Stimulated activated CD4-positive, alpha-beta T cell treated with anti-CD3 and anti-CD28 coated beads, Interleukin-1b, Interleukin-23, amount 100 ng/mL, for 4 hours (primary cell): ENCODE measurements at regions not wholly inside any gene's neighbourhood (a gene's known extent, or its start where the extent isn't known, plus 50 kb on each side); places are given as distances from the start of the nearest gene placed in this dataset.

Source experiments
- DNase-seq, 2 donors: peaks; one replicate each; pipeline ENCODE4 v3.0.0-alpha.2; 2020; ENCODE audit warnings: low read depth in 2 of 2

DNA sequence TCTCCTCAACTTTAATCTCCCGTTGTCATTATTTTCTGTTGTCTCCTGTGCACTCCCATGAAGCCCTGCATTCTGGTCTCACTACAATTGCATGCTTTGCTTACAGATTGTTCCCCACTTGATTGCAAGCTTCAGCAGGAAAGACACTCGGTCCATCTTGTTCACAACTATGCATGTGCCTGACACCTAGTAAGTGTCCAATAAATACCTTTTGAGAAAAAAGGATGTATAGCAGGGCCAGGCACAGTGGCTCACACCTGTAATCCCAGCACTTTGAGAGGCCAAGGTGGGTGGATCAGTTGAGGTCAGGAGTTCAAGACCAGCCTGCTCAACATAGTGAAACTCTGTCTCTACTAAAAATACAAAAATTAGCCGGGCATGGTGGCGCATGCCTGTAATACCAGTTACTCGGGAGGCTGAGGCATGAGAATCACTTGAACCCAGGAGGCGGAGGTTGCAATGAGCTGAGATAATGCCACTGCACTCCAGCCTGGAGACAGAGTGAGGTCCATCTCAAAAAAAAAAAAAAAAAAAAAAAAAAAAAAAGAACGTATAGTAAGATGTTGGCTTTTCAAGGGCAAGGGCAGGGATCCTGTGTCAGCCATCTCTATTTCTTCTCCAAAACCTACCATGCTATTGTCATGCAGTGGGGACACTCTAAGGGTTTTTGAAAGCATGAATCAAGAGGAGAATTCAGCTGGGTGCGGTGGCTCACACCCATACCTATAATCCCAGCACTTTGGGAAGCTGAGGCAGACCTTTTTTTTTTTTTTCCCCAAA lies 338.3 kb downstream of the MYCN start:
- no peak for DNase-seq

DNA sequence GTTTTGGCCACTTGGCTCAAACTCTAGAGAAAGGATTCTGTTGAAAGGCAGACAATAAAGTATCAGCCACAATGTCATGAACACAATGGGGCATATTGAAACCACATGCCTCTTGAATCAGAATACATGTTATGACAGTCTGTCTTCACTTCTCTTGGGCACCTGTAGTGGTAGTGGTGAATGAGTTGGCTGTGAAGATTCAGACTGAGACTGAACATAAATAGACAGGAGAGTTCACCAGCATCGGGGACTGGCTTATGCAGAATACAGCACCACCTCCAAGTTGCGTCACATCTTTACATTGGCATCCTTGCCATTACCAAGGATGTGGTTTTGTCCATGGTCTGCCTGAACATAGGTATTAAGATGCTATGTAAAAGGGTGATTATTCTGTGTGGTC lies 336.8 kb downstream of the MYCN start:
- DNase-seq, result no peak

DNA sequence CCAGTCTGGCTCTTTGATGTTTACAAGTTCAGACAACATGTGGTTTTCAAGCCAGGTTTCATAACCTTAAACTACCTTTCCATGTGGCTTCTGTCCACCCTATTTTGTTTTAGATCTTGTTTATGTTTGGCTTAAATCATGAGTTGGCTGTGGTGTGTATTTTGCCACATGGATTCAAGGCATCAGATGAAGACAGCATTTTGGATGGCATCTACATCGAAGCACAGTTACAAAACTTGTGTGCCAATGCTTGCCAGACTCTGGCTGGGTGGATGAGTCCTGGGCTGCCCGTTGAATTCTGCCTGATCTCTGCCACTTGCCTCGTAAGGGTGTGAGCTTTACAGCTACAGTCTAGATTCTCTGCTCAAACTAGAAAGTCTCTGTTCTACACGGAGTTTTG lies 335.3 kb downstream of the MYCN start:
- DNase-seq, result no peak

DNA sequence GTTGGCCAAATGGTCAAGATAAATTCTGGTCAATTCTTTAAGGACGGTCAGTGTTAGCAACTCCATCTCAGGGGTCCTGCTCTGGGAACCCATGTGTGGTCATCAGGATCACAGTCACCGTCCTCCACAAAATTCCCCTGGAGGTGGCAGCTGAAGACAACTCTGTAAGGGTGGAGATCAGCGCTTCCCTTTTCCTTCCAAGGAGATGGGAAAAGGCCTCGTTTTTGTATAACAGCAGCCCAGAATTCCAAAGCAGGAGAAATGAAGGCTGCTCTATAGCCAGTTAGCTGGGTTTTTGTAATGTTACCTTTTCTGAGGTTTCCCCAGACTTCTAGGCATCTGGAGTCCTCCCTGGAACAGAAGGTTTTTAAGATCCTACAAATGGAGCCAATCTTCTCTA lies 334.8 kb downstream of the MYCN start:
- DNase-seq, result no peak

DNA sequence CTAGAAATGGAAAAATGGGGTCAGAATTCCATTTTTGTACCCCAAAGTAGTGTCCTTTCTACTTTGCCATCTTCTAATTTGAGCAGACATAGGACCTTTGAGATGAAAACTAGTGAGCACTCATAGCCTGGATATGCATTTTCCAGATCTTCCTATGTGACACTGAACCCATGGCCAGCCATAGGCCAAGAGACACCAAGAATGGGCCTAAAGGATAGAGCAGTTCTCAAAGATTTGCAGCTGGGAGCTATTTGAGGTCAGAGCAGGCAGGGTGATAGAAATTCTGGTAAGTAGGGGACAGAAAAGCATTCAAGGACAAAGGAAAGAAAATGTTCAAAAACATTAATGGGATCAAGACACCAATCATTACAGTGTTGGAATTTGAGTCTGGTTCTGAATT lies 332.8 kb downstream of the MYCN start:
- DNase-seq, result no peak

DNA sequence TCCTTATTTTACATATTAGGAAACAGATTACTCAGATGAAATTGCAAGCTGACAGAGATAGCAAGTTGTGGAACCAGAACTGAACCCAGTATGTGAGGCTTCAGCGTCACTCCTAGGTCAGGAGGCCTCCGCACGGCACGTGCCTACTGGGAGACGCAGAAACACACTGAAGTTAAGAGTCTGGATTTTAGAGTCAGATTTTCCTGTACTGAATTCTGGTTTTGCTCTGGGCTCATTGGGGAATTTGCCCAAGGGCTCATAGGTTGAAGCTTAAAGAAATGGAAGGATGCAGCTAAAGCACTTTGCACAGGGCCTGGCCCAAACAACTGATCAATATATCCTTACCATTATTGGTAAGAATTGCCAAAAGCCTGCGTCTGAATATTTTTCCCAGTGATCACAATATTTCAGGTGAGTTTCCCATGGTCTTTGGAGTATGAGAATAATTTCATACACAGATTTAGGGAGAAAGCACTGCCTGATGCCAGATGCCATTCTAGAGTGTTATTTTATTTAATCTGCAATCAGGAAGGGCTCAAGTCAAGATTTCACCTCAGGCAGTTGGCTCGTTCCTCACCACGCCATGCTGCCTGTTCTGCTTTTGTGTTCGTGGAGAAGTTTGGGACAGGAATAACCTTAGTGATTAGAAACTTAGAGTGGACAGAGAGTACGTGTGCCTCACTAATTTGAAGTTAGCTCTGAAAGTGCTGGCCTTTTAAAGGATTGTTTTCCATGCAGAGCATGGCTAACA lies 331.9 kb downstream of the MYCN start:
- DNase-seq, result no peak

DNA sequence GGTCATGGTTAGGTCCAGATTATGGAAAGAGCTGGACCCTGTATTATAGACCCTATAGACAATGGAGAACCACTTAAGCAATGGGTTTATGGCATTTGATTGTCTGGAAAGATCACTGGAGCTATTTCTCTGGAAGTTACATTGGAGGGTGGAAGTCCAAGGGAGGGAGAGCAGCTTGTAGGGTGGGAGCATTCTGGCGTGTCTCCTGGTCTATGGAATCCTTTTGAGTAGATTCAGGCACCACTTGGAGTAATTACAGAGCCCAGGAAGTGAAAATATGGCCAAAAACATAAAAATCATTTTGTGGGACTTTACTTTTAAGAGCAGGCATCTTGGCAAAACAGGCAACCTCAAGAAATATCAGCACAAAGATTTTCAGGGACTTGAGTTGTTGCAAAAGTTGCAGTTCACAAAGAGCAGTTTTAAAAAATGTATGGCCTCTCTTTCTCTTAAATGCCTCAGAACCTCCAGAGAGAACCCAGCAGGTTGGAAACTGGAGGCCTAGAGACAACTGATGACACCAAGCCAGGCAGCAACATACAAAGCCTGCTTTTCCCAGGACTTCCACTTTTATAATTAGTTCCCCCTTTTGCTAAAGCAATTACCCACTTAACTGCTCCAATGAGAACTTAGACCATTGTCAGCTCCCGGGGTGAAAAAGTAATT lies 331.0 kb downstream of the MYCN start:
- DNase-seq, result no peak

DNA sequence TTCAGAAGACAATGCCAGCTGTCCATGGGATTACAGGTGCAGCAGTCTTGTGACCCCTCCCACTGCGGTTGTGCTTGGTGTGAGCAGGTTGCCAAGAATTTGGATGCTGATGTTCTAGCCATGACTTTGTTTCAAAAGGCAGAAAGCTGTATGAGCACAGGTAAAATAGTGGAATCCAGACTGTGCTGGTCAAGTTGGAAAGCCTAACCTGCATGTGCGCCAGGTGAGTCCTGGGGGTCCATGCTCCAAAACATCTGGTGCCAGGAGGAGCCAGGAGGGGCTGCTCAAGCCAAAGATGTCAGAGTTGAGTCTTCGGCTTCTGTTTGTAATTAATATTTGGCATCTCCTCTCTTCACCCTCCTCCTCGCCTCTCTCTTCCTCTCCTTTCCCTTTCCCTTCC lies 330.1 kb downstream of the MYCN start:
- no peak for DNase-seq

DNA sequence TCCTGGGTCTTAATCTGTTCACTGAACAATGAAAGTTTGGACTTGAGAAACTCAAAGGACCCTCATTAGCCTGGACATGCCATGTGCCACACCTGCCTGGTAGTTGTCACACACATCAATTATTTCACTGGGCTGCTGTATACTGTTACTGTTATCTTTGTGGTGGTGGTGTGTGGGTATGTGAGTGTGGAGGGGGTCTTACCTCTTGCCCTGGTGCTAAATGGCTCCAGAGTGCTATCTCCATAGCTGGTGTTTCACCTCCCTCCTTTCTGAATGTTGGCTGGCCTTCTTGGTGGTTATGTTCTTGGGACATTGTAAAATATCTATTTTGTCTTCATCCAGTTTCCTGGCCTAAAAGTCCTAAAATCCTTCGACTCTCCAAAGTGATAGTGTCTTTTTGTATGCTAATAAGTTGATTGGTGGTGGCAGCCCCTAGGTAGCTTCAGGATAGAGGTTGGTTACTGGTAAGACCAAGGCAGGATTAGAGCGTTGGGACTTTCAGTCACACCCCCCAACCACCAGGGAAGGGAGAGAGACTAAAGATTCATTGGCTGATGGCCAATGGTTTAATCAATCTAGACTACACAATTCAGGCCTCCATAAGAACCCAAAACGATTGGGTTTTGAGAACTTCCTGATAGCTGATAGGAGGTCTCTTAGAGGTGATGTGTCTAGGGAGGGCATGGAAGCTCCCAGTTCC lies 328.1 kb downstream of the MYCN start:
- DNase-seq, result no peak

DNA sequence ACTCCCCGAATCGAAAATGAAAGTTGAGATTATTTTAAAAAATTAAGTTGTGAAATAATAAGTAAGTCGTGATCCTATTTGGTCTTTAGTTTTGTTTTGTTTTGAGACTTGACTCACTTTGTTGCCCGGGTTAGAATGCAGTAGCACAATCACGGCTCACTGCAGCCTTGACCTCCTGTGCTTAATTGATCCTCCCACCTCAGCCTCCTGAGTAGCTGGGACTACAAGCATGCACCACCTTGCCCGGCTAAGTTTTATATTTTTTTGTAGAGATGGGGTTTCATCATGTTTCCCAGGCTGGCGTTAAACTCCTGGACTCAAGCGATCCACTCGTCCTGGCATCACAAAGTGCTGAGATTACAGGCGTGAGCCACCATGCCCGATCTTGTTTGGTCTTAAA lies 326.2 kb downstream of the MYCN start:
- DNase-seq, result no peak

DNA sequence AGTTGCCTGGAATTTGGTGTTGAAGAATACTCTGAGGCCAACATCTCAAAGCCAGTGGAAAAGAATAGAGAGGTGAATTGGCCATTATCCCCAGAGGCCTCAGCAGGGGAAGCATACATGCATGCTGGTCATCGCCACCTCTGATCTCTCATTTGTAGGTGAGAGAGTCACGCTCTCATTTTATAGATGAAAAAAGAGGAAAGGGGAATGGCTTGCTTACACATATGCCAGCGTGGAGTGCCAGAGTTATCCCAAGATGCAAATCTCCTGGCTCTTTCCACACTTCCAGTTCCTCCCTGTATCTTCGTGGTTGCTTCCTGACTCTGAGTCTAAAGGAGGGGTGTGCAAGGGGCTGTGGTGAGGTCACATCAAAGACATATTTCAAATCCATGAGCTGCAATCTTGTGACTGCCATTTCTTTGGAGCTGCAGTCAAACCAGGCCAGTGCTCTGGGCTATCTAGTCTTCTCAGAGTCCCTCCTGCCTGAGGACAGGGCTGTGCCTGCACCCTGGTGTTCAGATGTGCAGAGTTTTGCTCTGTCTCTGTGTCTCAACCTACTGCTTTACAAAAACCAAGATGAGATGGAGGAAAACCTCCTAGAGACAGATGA lies 324.7 kb downstream of the MYCN start:
- DNase-seq, result no peak

DNA sequence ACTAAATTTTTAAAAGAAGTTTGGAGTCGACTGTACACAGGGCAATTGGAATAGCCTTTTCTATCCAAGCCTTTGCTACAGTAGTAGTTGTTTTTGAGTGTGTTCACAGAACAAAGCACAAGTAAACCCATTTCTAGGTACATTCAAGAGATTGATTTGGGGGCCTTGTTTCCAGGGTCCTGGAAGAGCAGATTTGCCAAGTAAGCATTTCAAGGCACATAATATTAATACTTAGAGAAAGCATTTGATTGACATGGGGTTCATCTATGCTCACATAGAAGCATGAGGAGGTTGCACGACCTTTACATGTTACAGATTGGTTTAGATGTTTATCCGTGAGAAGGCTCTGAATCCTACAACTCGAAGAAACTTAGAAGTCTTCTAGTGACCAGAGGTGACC lies 324.1 kb downstream of the MYCN start:
- DNase-seq, result no peak

DNA sequence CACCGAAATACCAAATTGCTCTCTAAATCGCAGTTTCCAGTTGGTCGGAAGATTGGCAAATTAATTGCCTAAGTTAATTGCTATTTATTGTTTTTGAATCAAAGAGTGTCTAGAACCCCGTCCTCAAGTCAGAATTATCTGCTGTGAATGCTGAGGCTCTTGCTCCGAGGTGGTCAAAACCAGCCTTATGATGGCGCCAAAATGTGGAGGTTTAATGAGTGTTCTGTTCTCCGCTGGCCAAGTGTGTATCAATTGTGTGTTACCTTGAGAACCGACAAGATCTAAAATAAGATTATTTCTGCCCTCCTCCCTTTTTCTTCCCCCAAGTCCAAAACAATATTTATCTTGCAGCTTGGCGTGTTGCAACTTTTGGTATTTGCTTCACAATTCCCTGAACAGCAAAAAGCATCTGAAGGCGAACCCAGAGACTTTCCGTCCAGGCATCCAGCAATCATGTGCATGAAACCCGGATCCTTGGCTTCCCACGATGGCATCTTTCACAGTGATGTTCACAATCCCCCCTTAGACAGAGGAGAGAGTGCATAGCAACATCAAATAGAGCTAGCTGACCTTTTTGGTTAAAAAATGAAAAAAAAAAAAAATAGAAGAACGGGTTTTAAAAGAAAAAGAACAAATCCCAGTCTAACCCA lies 323.0 kb downstream of the MYCN start:
- no peak for DNase-seq

DNA sequence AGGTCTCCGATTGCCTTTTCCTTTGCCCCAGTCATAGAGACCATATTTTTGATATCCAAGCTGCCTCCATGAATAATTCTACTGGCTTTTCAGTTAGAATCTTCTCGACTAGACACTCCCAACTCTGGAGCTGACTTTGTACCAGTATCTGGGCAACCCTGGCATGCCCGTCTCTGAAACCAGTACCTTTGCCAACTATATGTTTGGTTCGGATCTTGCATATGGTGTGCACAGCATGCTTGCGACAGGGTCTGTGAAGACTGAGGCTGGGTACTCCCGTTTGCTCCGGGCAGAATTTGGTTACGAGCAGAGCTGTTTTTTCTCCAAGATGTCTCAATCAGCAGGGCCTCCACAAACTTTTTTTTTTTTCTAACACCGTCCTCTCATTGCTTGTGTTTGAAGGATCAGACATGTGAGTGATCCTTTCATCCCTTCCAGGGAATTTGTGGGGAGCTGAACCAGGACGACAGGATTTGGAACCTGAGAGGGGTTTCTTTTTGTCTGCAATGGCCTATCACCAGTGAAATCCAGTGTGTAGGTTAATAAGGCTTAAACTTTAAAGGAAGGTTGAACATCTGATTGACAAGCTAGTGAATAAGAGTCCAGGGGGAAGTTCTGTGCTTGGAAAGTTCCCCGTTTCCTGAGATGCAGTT lies 322.3 kb downstream of the MYCN start:
- no peak for DNase-seq

DNA sequence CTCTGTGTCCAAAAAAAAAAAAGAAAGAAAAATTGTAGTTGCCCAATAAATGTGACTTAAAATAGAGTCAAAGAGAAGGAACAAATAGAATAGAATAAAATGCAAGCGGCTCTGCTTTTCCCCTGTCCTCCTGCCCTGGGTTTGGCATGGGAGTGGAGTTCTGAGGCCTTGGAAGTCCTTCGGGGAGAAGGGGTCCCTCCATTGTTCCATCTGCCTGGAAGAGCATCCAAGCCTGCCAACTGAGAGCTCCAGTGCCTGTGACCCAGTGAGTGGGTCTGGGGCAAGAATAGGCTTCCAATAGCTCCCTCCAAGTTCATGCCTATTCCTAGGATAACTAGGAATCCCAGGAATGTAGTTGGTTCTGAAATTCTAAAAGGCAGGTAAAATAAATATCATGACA lies 321.4 kb downstream of the MYCN start:
- DNase-seq, result no peak

DNA sequence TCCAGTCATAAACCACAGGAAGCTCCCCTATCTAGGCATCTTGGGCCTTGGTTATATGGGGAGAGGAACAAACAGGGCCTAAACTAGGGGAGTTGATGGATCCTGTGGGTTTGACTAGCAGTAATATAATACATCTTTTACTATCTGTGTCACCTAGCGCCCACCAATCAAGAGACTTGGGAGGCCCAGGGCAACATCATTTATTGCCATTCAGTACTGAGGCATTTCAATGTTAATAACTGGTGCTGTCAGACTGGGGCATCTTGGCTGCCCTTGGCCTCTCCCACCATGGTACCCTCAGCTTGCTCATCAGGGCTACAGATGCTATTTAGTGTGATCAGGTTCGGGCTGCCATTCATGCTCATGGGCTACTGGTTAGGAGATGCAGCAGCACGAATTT lies 320.7 kb downstream of the MYCN start:
- no peak for DNase-seq

DNA sequence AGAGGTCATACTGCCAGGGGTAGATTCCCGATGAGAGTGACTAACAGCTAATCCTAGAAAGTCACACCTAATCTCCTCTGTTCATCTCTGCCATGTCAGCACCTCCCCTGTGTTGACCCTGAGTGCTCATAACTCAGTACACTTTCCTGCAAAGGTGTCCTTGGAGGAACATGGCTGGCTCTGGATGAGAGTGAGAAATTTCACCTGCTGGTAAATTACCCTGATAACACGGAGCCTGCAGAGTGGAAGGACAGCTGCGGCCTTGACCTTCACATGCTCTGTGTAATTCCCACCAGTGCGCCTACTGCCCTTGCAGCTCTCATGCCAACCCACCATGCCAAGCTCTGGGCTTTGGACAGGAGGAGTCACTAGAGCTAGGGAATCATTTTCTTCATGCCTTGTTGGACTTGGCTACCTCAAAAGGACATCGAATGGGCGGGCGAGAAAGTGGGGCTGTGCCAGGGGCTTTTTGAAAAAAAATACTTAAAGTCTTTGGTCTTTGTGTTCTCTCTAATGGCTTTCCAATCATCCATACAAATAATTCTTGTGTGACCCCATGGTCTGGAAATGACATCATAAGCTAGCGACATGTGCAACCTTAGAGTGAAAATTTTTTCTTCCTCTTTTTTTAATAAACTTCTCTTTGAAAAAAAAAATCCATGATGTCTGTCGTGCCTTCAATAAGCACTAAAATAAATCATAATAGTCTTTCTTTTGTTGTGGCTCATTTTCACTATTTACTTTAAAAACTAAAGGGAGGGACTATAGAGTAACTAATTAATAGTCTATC lies 319.9 kb downstream of the MYCN start:
- no peak for DNase-seq

DNA sequence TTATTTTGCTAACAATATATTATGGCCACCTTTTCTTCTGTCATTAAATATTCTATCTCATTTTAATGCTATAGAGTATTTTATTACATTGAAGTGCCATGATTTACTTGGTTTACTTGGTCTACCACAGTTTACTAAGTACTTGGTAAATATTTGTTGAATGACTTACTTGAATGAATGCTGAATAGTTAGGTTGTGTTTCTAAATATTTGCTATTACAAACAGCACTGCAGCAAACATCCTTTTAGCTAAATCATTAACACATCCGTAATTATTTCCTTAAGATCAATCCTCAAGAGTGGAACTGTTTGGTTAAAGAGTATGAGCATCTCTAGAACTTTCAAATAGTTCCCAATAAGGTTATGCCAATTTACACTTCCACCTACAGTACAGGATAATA lies 318.7 kb downstream of the MYCN start:
- DNase-seq, result no peak

DNA sequence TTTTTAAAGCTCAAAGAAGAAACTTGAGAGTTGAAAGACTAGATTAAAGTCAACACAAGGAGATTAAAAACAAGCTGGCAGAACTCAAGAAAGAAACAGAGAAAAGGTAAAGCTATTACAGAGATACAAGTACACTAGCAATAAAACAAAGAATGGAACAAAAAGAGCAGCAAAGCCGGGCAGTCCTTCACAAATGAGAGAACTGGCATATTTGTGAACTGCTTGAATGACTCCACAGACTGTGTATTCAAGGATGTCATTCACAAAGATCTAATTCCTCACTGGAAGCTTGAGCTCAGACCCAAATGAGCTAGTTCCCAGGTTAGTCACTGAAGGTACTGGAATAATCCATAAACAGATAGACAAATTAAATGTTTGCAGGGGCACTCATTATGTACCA lies 318.0 kb downstream of the MYCN start:
- DNase-seq, result no peak
